ENCODE measurements at regions not wholly inside any gene's neighbourhood (a gene's known extent, or its start where the extent isn't known, plus 50 kb on each side); places are given as distances from the start of the nearest gene placed in this dataset.
"Not testable (repeated sequence)": the region's sequence is repeated elsewhere in the genome, so short reads cannot be mapped to it uniquely, and the experiment has no call there.

- no peak for DNase-seq (ENCODE audit: low read depth)
Measured at GRCh38 chr3:3446251-3446650, 266.8 kb upstream of the CRBN start.

GRCh38 chr3:3443482-3443881, 264.0 kb upstream of the CRBN start:
- DNase-seq (ENCODE audit: low read depth), result no peak

- no peak for DNase-seq (ENCODE audit: low read depth)
Measured at GRCh38 chr3:3433711-3434110, 254.2 kb upstream of the CRBN start.

GRCh38 chr3:3429841-3430240, 250.3 kb upstream of the CRBN start:
- DNase-seq (ENCODE audit: low read depth), result no peak

GRCh38 chr3:3407707-3408106, 228.2 kb upstream of the CRBN start:
- DNase-seq (ENCODE audit: low read depth), result not testable (repeated sequence)

- DNase-seq (ENCODE audit: low read depth), result no peak
Measured at GRCh38 chr3:3405131-3405530, 225.6 kb upstream of the CRBN start.

DNA sequence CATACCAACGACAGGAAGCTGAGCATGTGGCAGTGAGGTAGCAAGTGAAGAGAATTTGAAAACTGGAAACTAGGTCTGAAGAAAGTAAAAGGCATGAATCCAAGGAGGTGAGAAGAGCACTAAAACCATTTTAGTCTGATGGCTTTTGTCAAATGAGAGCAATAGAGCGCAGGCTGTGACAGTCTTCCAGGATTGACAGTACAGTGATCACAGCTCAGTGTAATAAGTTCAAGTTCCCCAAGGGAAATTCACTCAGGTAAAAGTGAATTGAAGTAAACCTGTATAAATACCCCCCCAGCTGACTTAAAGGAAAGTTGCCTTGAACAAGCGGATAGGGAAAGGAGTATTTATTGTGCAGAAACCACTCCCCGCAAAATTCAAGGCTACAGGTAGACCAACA, 224.2 kb upstream of the CRBN start:
- no peak for DNase-seq (ENCODE audit: low read depth)

- no peak for DNase-seq (ENCODE audit: low read depth)
Measured at GRCh38 chr3:3392946-3393345, 213.5 kb upstream of the CRBN start.

GRCh38 chr3:3383461-3383860, 204.0 kb upstream of the CRBN start:
- DNase-seq (ENCODE audit: low read depth), result no peak

GRCh38 chr3:3372210-3372777, 192.8 kb upstream of the CRBN start:
- no peak for DNase-seq (ENCODE audit: low read depth)

DNA sequence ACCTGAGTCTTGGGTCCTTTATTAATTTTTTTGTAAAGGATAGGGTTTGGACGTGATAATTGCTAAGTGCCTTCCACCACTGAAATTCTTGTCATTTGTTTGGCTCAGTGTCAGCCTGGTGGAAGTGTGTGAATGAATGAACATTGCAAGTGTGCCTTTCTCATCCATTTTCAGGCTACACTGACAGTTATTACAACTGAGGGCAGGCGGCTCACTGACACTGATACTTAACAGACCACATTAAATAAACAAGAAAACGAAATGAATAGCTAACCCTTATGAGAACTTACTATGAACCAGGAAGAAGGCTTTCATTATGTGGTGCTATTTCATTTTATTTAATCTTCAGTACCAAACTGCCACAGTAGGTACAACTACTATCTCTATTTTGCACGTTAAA, 188.8 kb upstream of the CRBN start:
- DNase-seq (ENCODE audit: low read depth), result no peak

GRCh38 chr3:3366386-3366785, 186.9 kb upstream of the CRBN start:
- DNase-seq (ENCODE audit: low read depth), result no peak

DNA sequence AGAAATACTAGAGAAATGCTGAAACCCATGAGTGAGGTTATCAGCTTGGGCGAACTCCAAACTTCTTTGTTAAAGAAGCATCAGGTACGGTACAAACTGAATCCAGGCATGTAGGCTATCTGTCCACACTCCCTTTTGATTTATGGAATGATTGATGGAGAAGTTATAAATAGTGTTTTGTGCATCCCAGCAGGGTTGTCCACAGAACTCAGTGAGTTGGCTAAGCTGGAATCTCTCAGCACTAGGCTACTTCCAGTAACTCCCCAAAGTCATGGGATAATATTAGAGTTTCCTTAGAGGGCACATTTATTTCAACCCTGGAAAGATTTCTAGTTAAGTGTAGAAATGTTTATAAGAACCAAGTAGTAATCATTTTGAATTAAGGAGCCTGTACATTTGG, 186.2 kb upstream of the CRBN start:
- no peak for DNase-seq (ENCODE audit: low read depth)

- DNase-seq (ENCODE audit: low read depth), result no peak
Measured at GRCh38 chr3:3356846-3357245, 177.4 kb upstream of the CRBN start.

- no peak for DNase-seq (ENCODE audit: low read depth)
Measured at GRCh38 chr3:3355442-3355841, 176.0 kb upstream of the CRBN start.

GRCh38 chr3:3353153-3353552, 173.7 kb upstream of the CRBN start:
- no peak for DNase-seq (ENCODE audit: low read depth)

GRCh38 chr3:3351226-3351625, 171.7 kb upstream of the CRBN start:
- DNase-seq (ENCODE audit: low read depth), result no peak

- DNase-seq (ENCODE audit: low read depth), result not testable (repeated sequence)
Measured at GRCh38 chr3:3347056-3347455, 167.6 kb upstream of the CRBN start.

GRCh38 chr3:3346556-3346955, 167.1 kb upstream of the CRBN start:
- DNase-seq (ENCODE audit: low read depth), result no peak

DNA sequence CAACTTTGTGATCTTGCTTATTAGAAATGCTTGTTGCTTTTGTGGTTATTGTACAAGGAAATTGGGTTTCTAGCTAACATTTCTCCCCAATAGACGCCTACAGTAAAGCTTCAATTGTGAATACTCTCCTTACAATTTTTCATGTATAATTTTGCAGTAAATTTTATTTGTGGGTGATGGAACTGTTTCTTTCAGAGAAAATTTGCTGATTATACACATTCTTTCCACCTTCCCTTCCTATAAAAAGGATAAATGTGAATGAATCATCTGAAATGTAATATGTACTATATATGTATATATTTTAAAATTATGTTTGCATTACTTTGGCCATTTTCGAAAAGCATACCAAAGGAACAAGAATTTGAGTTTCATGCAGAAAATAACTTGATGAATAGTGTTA, 162.7 kb upstream of the CRBN start:
- DNase-seq (ENCODE audit: low read depth), result no peak

GRCh38 chr3:3340965-3341895, 161.7 kb upstream of the CRBN start:
- DNase-seq (ENCODE audit: low read depth), result no peak

DNA sequence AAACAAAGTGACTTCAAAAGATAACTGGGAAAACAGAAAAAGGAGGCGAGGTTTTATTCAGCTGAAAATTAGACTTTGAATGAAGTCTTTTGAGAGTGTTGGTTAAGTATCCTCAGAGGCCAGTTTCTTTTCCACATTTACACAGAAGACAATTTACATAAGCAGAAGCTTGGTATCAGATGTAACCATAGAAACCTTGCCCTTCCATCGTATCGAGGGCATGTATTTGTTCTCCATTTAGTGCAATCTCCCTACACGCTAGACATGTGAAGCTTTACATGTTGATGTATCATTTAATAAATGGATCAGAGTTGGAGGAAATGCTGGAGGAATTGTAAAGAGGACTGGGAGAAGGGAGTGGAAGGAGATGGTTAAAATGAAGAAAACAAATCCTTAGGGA, 161.0 kb upstream of the CRBN start:
- no peak for DNase-seq (ENCODE audit: low read depth)

GRCh38 chr3:3335903-3336302, 156.4 kb upstream of the CRBN start:
- DNase-seq (ENCODE audit: low read depth), result no peak

DNA sequence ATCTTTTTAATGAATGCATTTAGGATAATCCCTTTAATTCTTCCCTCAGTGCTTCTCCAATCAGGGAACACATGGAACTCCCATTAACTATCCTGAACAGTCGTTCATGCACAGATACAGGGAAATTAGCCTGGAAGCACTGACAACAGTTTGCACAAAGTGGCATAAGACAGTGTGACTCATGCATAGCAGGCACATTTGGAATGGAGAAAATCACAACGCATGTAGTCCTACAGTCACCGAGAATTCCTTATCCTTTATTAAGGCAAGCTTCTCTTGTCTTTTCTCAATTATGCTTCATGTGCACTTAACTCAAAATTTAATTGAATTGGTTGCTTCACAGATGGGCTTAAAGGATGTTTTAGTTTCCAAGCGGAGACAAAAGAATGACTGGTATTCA, 155.0 kb upstream of the CRBN start:
- no peak for DNase-seq (ENCODE audit: low read depth)

Data from EH (cell line).